GM19239 (cell line): ENCODE measurements at regions not wholly inside any gene's neighbourhood (a gene's known extent, or its start where the extent isn't known, plus 50 kb on each side); places are given as distances from the start of the nearest gene placed in this dataset.

ENCODE experiments used
- DNase-seq: peaks from one replicate; pipeline ENCODE4 v3.0.0; 2011; ENCODE audit warnings: low spot score; ENCODE audit not compliant: insufficient read length
- FAIRE-seq: peaks from 2 replicates; lab custom pipeline; 2011; peaks lifted over from hg19 to GRCh38; lab: Jason Lieb, UNC

DNA sequence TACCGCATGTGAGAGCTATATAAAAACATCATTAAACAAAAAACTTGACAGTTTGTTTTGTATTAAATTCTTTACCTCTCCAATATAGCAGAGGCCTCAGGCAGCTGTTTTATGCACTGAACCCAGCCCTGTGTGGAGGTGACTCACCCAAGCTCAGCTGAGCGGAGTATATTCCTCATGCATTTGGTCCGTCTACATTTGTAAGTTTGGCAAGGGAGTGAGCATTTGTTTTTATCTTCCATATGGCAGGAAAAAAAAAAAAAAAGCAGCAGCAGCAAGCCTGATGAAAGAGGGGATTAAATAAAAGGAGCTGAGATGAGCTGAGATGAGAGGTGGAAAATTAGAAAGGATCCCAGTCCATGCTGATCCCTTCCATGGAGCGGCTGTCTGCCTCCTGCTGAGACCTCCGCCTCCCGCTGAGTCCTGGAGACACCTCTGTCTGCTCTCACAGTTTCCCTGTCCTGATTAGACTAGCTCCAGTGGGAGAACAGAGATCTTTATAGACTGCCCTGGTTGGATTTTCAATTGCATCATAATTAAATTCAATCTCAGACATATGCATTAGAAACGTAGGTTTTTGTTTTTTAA lies 112.0 kb upstream of the CTNND2 start:
- no peak for DNase-seq

DNA sequence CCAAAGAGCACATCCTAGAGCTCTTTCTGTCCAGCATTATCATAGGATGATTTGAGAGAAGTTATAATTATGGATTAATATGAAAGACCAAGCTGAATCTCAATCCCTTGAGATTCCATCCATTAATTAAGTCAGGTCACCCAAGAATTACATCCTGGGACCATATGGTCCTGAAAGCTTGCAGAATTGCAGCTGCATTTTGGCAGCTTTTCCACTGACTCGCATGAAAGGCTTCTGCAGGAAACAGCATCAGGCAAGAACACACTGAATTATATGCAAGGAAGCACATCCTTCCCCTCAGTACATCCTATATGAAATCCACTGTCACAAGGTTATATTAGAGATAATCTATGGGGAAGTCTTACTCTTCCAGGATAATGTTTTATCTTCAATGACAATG lies 109.1 kb upstream of the CTNND2 start:
- no peak for FAIRE-seq

More for the DNA sequence above, 112.0 kb upstream of the CTNND2 start:
- FAIRE-seq, result no peak

GRCh38 chr5:12003680-12004079 lies 99.4 kb upstream of the CTNND2 start:
- FAIRE-seq (no peak), DNase-seq (no peak)

More for the DNA sequence above, 109.1 kb upstream of the CTNND2 start:
- no peak for DNase-seq

GRCh38 chr5:11998397-11998796 lies 94.2 kb upstream of the CTNND2 start:
- DNase-seq (no peak), FAIRE-seq (no peak)

GRCh38 chr5:11997942-11998341 lies 93.7 kb upstream of the CTNND2 start:
- DNase-seq, result no peak
- FAIRE-seq, result no peak

GRCh38 chr5:11992518-11992917 lies 88.3 kb upstream of the CTNND2 start:
- DNase-seq (no peak), FAIRE-seq (no peak)

DNA sequence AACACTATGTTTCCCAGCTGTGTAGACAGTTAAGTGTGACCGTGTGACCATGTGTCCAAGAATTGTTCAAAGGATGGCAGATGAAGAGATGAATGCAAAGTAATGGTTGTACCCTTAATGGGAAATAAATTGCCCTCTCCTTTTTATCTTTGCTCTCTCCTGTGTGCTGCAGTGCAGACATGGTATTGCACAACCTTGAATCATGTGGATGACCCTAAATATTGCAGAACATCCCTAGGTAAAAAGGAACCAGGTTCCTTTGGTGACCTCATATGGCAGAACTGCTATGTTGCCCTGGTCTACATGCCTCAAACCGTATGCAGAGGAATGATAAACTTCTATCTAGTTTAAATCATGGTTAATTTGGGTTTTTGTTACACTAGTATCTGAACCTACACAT lies 81.7 kb upstream of the CTNND2 start:
- DNase-seq, result no peak
- no peak for FAIRE-seq

- DNase-seq (no peak), FAIRE-seq (no peak)
Observed at GRCh38 chr5:11984196-11984595, 80.0 kb upstream of the CTNND2 start.

- FAIRE-seq (no peak), DNase-seq (no peak)
Observed at GRCh38 chr5:11981986-11982385, 77.7 kb upstream of the CTNND2 start.

- DNase-seq (no peak), FAIRE-seq (no peak)
Observed at GRCh38 chr5:11977904-11978303, 73.7 kb upstream of the CTNND2 start.

DNA sequence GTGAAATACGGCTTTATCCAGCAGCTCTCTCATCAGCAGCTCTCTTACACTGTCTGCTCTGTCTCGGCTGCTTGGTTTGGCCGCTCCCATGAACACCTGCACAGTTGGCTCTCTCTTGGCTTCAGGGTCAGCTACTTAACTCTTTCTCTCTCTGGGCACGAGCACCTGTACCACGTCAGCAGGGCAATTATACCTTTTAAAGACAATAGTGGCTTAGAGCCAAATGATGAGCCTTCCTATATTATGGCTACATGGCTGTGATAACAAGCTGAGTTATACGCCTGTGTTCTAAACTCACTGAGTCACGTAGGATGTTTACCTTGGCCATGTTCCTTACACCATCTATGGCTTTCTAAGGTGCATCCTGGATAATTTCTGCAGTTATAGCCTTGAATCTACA lies 69.2 kb upstream of the CTNND2 start:
- FAIRE-seq, result no peak
- no peak for DNase-seq

DNA sequence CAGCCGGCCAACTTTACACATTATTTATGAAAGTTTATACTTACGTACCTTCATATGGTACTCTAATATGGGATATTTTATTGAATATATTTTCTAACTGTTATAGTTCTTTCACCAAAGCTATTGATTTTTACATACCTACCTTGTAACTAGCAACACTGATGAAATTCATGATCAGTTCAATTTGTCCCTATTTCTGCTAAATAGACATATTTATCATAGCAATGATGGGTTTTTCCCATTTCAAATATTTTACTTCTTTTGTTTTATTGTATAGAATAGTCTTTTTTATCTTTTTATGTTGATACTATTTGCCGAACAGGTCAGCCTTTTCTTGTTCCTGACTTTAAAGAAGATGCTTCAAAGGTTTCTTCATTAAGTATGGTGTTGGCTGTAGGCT lies 59.0 kb upstream of the CTNND2 start:
- FAIRE-seq (no peak), DNase-seq (no peak)

DNA sequence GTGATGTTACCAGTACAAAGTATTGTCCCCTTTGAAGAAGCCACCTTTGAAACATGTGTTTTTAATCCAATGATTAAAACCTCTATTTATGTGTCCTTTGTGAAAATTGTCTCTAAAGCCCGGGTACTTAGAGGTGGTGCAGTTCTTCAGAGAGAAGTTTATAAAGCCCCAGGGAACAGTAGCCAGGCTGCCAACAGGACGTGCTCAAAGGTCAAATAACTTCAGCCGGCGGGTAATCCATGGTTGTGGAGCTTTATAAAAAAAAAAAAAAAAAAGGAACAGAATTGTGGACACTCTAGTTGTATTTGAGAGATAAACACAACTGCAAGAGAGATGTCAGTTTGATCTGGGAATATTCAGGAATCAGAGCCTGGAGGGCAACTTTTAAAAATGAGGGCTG lies 57.9 kb upstream of the CTNND2 start:
- DNase-seq, result no peak
- no peak for FAIRE-seq

- FAIRE-seq (no peak), DNase-seq (no peak)
Observed at GRCh38 chr5:11958321-11958720, 54.1 kb upstream of the CTNND2 start.

DNA sequence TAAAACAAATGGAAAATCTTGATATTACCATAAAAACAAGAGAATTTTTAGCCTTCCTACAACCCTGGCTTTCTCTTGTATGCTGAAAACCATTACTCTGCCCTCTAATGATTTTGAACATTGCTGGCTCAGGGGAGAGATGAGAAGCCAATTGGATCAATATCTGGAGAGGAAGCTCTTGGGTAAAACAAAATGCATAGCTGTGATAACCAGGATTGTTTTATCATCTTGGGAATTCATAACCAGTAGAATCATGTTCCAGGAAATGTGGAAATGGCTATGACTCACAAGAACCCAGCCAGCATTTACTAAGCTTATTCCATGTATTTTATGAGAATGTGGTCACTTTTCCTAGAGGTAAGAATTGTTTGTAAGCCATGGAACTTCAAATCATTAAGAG lies 51.1 kb upstream of the CTNND2 start:
- FAIRE-seq (no peak), DNase-seq (no peak)
